Stimulated activated naive B cell treated with anti-CD40 and anti-IgM and Interleukin-4, amounts not matched to agents 10 μg/mL and 1 μg/mL and 100 μg/mL, for 72 hours (primary cell): ENCODE measurements at regions not wholly inside any gene's neighbourhood (a gene's known extent, or its start where the extent isn't known, plus 50 kb on each side); places are given as distances from the start of the nearest gene placed in this dataset.
"Not testable (repeated sequence)": the region's sequence is repeated elsewhere in the genome, so short reads cannot be mapped to it uniquely, and the experiment has no call there.

Source experiments
- ATAC-seq, 2 donors: fragments of 150-1000 bp; cut with Tn5 transposase; replicated peaks; 2 replicates each; pipeline ENCODE4 v1.10.0; 2021; ENCODE audit warnings: moderate library complexity in 1 of 2
- DNase-seq: peaks from one replicate; pipeline ENCODE4 v3.0.0; 2021
- H3K27ac Mint-ChIP-seq: one replicate; pipeline ENCODE4 v1.8.0; 2022; ENCODE audit warnings: mild to moderate bottlenecking, mixed read lengths
- H3K27me3 Mint-ChIP-seq, 2 donors: one replicate each; pipeline ENCODE4 v1.8.0; 2022; ENCODE audit warnings: mixed read lengths in 2 of 2
- H3K36me3 Mint-ChIP-seq, 2 donors: one replicate each; pipeline ENCODE4 v1.8.0; 2022; ENCODE audit warnings: mixed read lengths in 2 of 2, mild to moderate bottlenecking in 1 of 2
- H3K4me1 Mint-ChIP-seq, 2 donors: one replicate each; pipeline ENCODE4 v1.8.0; 2022; ENCODE audit warnings: mixed read lengths in 2 of 2, mild to moderate bottlenecking in 1 of 2
- H3K4me3 Mint-ChIP-seq, 2 donors: one replicate each; pipeline ENCODE4 v1.8.0; 2022; ENCODE audit warnings: mild to moderate bottlenecking in 2 of 2, mixed read lengths in 2 of 2, moderate library complexity in 1 of 2
- H3K9me3 Mint-ChIP-seq, 2 donors: one replicate each; pipeline ENCODE4 v1.8.0; 2022; ENCODE audit warnings: mixed read lengths in 2 of 2, mild to moderate bottlenecking in 1 of 2

DNA sequence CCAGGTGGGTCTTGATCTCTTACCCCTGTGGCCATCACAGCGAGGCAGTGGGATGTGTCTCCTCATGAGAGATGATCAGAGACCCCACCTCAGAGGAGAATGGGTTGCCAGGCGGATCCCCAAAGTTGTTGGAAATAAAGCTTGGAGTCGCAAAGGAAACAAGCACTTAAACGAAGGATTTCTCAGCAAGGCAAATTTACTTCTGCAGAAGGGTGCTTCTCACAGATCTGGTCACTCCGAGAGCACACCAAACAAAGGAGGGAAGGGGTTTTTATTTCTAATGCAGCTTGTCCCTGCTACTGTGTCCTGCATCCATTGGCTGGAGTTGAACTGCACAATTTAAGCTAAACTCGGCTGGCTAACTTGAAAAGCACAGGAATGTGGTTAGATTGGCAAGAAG, 466.6 kb upstream of the EYS start:
- Mint-ChIP-seq H3K4me3 (no peak overlapping the region), H3K9me3 (peaks cover 20 to 28% of the 10 kb centered on the region in 2 donors), H3K27ac (no peak overlapping the region), H3K36me3 (no peaks in the 10 kb centered on the region), H3K4me1 (no peaks in the 10 kb centered on the region), H3K27me3 (no peaks in the 10 kb centered on the region)
- ATAC-seq: no peak
- DNase-seq: no peak

DNA sequence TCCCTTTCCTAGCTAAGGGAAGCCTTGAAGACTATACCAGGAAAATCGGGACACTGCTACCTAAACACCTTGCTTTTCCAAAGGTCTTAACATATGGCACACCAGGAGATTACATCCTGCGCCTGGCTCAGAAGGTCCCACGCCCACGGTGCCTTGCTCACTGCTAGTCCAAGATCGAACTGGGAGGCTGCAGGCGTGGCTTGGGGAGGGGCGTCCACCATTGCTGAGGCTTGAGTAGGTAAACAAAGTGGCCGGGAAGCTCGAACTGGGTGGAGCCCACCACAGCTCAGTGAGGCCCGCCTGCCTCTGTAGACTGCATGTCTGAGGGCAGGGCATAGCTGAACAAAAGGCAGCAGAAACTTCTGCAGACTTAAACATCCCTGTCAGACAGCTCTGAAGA, 459.7 kb upstream of the EYS start:
- not testable (repeated sequence) for H3K4me1 Mint-ChIP-seq, H3K27me3 Mint-ChIP-seq, H3K36me3 Mint-ChIP-seq, ATAC-seq, H3K27ac Mint-ChIP-seq, H3K4me3 Mint-ChIP-seq, DNase-seq
- H3K9me3 Mint-ChIP-seq: peaks cover 29 to 35% of the 10 kb centered on the region in 2 donors

DNA sequence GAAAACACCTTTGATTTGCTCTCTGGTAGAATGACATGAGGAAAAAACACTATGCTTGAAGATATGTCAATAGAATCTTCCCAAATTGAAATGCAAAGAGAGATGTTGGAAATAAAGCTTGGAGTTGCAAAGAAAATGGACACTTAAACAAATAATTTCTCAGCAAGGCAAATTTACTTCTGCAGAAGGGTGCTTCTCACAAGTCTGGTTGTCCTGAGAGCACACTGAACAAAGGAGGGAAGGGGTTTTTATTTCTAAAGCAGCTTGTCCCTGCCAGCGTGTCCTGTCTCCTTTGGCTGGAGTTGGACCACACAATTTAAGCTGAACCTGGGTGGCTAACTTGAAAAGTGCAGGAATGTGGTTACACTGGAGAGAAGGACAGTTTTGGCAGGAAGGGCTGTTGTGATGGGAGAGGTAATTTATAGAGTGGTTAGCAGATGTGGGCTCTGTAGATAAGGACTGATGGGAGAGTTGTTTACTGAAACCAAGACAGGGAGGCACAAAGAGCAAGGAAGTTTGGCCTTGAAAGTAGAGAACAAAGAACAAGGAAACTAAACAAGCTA, 454.6 kb upstream of the EYS start:
- Mint-ChIP-seq H3K4me1 (no peaks in the 10 kb centered on the region), H3K36me3 (no peaks in the 10 kb centered on the region), H3K9me3 (peaks cover 25 to 26% of the 10 kb centered on the region in 2 donors), H3K4me3 (no peak overlapping the region), H3K27me3 (no peaks in the 10 kb centered on the region), H3K27ac (no peak overlapping the region)
- no peak for DNase-seq
- no peak for ATAC-seq

DNA sequence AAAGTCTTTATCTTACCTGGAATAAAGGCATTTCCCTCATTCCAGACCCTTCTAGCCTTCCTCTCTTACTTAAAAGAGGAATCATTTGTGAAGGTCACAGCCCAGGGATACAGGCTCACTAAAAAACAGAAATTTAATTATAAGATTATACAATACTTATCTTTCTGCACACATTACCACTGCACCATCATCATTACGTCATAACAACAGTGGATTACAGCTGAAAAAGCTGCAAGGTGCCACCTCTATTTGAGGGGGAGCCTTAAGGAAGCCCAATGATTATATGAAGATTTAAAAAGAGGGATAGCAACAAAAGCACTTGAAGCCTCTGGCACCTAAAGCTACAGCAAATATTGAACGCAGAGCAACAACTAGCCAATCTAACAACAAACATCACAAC, 452.9 kb upstream of the EYS start:
- Mint-ChIP-seq H3K4me1 (no peaks in the 10 kb centered on the region), H3K36me3 (no peaks in the 10 kb centered on the region), H3K9me3 (peaks cover 21 to 23% of the 10 kb centered on the region in 2 donors), H3K27ac (no peak overlapping the region), H3K27me3 (no peaks in the 10 kb centered on the region), H3K4me3 (no peak overlapping the region)
- ATAC-seq: no peak
- DNase-seq: no peak

DNA sequence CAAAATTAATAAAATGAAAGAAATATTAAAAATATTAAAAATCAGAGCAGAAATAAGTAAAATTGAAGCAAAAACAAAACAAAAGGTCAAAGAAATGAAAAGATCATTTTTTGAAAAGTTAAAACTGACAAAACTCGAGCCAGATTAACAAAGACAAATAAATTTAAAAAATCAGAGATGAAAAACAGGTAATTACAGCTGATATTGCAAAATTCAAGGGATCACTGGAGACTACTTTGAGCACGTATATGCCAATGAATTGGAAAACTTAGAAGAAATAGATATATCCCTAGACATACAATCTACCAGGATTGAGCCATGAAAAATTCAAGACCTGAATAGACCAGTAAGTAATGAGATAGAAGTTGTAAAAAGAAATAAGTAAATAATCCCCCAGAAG, 446.2 kb upstream of the EYS start:
- no peak overlapping the region for H3K27ac Mint-ChIP-seq
- no peaks in the 10 kb centered on the region for H3K4me1 Mint-ChIP-seq
- no peak for DNase-seq
- no peak overlapping the region for H3K4me3 Mint-ChIP-seq
- H3K9me3 Mint-ChIP-seq: peaks cover 0 to 4% of the 10 kb centered on the region in 2 donors
- ATAC-seq: no peak
- H3K36me3 Mint-ChIP-seq: no peaks in the 10 kb centered on the region
- no peaks in the 10 kb centered on the region for H3K27me3 Mint-ChIP-seq

DNA sequence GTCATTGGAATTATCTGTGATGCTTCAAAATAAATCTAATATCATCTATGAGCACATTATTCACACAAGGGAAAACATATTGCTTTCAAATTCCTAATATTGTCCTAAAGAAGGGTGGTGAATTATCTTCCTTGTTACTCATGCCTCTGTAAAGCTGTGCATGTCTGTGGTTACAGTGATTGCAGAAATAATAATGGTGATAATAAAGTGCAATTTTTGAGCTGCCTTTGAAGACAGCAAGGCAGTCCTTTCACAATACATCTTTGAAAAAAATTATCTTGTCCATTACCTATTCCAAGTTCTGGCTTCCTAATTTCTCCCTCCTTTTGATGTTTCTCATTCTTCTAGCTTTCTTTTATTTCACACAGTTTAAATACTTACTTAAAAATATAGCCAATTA, 442.1 kb upstream of the EYS start:
- H3K36me3 Mint-ChIP-seq: no peaks in the 10 kb centered on the region
- no peaks in the 10 kb centered on the region for H3K4me1 Mint-ChIP-seq
- DNase-seq (no peak), ATAC-seq (no peak)
- peaks cover 3 to 8% of the 10 kb centered on the region in 2 donors for H3K9me3 Mint-ChIP-seq
- no peak overlapping the region for H3K4me3 Mint-ChIP-seq
- no peak overlapping the region for H3K27ac Mint-ChIP-seq
- no peaks in the 10 kb centered on the region for H3K27me3 Mint-ChIP-seq

DNA sequence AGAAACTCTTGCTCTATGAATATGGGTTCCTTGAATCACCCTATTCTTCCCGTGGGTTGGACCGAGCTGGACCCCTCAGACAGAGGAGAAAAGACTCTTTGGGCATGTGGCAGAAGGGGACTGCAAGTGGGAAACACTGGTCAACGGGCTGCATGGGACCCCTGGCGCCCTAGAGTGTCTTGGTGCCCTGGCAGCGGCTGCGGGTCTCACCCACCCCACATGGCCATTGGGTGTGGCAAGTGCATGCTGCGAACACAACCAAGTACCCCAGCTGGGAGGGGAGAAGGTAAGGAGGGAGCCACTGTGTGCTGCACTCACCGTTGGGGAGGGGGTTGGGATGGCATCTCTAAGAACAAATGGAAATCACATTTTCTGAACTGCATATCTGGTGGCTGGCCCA, 438.8 kb upstream of the EYS start:
- Mint-ChIP-seq H3K27me3 (no peaks in the 10 kb centered on the region), H3K4me1 (no peaks in the 10 kb centered on the region), H3K4me3 (no peak overlapping the region), H3K27ac (no peak overlapping the region), H3K9me3 (peaks cover 3 to 11% of the 10 kb centered on the region in 2 donors), H3K36me3 (no peaks in the 10 kb centered on the region)
- DNase-seq (no peak), ATAC-seq (no peak)

DNA sequence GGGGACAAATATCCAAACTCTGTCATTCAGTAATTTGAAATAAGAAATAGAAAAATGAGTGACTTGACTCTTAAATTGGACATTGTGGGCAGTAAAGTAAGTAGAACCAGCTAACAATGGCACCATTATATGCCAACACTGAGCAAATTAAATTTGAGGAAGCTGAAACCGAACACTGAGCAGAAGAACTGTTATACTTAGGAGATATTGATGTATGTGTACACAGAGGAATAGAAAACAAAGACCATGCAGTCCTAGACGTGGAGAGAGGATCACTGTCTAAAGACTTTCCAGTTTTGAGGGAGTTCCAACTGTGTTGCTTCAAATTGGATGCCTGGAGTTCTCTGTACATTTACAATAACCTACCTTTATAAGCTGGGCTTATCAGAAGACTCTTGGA, 427.0 kb upstream of the EYS start:
- Mint-ChIP-seq H3K9me3 (peaks cover 7 to 11% of the 10 kb centered on the region in 2 donors), H3K4me1 (no peaks in the 10 kb centered on the region), H3K27ac (no peak overlapping the region), H3K4me3 (no peak overlapping the region), H3K27me3 (no peaks in the 10 kb centered on the region), H3K36me3 (no peaks in the 10 kb centered on the region)
- no peak for DNase-seq
- ATAC-seq: no peak

DNA sequence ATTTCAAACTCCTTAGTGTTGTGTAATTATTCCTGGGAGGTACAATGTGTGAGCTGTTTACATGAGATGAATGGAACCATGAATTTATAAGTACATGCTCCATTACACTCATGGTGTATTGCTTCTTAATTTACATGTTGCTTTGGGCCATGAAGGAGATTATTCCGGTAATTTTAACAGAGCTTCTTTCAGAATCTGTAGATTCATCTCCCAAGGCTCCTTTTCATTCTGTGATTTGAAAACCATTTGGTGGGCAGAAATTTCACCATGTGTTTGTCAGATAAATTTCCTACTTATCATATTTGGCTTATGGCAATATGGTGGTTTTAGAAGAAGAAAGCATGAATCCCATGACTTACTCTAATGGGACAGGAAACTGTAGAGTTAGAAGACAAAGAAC, 421.6 kb upstream of the EYS start:
- H3K4me3 Mint-ChIP-seq: no peak overlapping the region
- peaks cover 6 to 7% of the 10 kb centered on the region in 2 donors for H3K9me3 Mint-ChIP-seq
- no peak overlapping the region for H3K27ac Mint-ChIP-seq

DNA sequence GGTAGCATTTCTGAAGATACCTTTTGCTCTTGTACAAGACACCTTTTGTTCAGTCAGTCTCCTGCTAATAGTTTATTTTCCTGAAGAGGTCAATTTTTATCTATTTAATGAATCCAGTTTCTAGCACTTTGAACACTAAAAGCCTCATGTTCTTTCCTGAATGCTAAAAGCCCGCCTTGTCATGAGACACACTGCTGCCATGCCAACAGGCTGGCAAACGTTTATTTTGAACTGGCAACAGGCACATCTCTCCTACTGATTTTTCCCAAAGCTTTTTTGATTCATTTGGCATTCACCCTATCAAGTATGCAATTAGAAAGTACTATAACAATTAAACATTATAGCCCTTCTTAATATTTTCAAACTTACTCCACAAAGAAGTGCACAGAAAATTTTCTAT, 421.2 kb upstream of the EYS start:
- ATAC-seq (no peak), DNase-seq (no peak)
- Mint-ChIP-seq H3K27ac (no peak overlapping the region), H3K4me1 (no peaks in the 10 kb centered on the region), H3K36me3 (no peaks in the 10 kb centered on the region), H3K27me3 (no peaks in the 10 kb centered on the region), H3K9me3 (peaks cover 4 to 6% of the 10 kb centered on the region in 2 donors), H3K4me3 (no peak overlapping the region)

More for the DNA sequence above, 421.6 kb upstream of the EYS start:
- Mint-ChIP-seq H3K36me3 (no peaks in the 10 kb centered on the region), H3K4me1 (no peaks in the 10 kb centered on the region), H3K27me3 (no peaks in the 10 kb centered on the region)
- ATAC-seq (no peak), DNase-seq (no peak)

DNA sequence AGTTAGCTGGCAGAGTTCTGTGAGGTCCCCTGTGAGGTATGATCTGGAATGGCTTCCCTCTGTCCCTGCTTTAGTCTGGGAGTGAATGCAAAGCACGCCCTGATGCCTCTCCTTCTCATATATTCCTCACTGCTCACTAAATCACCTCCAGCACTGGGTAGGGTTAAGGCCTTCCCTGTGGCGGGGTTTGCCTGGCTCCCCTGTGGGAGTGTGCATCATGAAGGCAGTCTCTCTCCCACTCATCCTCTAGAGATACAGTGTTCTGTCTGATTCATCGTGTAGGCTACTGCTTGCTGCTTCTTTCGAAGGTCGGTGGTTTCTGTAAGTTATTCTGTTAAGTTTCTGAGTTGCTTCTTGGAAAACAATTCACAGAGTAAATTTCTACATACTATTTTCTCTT, 420.0 kb upstream of the EYS start:
- DNase-seq (no peak), ATAC-seq (no peak)
- peaks cover 4 to 8% of the 10 kb centered on the region in 2 donors for H3K9me3 Mint-ChIP-seq
- no peaks in the 10 kb centered on the region for H3K36me3 Mint-ChIP-seq
- H3K27ac Mint-ChIP-seq: no peak overlapping the region
- H3K27me3 Mint-ChIP-seq: no peaks in the 10 kb centered on the region
- no peak overlapping the region for H3K4me3 Mint-ChIP-seq
- no peaks in the 10 kb centered on the region for H3K4me1 Mint-ChIP-seq

DNA sequence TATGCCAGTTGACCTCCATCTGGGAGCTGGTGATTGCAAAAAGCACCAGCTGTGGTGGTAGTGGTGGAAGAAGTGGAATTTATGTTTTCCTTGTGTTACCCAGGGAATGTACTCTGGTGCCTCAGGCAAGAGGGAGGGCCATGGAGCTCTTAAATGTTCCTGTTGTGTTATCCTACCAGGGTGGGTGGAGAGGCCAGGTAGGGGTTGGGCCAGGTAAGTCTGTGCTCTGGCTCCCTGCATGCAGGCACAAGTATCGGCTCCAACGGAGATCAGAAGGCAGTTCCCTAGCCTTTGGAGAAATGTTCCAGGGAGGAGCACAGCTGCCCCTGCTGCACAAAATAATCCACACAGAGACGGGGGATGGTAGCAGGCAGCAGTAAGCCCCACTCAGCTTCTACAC, 419.3 kb upstream of the EYS start:
- no peaks in the 10 kb centered on the region for H3K36me3 Mint-ChIP-seq

DNA sequence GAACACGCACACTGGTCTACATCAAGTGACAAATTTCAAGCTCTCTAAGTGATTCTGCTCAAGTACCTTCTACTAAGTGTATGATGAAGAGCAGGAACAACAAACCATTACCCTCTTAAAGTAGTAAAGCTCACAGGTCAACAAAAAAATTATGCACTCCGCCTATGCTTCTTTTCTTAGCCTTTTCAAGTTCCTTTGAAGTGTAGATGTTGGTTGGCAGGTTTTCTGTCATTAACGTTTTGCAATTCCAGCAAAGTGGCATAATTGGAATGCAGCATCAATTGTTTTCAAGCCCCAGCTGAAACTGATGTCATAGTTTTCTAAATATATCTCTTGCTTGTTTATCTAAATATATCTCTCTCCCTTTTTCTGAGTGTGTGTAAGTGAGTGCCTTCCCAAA, 396.9 kb upstream of the EYS start:
- Mint-ChIP-seq H3K27me3 (no peaks in the 10 kb centered on the region), H3K4me1 (no peaks in the 10 kb centered on the region), H3K4me3 (no peak overlapping the region), H3K27ac (no peak overlapping the region), H3K36me3 (no peaks in the 10 kb centered on the region), H3K9me3 (peaks cover 15 to 18% of the 10 kb centered on the region in 2 donors)
- DNase-seq (no peak), ATAC-seq (no peak)

More for the DNA sequence above, 419.3 kb upstream of the EYS start:
- H3K27ac Mint-ChIP-seq: no peak overlapping the region
- DNase-seq (no peak), ATAC-seq (no peak)
- no peaks in the 10 kb centered on the region for H3K27me3 Mint-ChIP-seq
- H3K4me3 Mint-ChIP-seq: no peak overlapping the region
- no peaks in the 10 kb centered on the region for H3K4me1 Mint-ChIP-seq
- H3K9me3 Mint-ChIP-seq: peaks cover 4 to 8% of the 10 kb centered on the region in 2 donors

DNA sequence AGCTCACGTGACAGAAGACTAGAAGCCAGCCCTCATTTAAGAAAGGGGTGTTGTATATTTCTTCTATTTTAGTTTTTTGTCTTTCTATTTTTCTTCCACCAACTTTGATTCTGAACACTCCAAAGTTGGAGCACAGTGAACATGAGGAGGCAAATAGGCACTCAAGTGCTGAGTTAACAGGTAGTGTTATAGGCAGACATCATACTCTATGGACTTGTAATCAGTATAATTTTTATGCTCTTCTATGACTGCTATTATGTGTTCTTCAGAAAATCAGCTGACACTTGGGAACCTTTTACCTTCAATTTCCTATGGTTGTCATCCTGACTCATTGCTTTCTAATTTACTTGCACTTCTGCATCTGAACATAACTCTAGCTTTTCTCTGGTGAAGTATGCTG, 396.3 kb upstream of the EYS start:
- Mint-ChIP-seq H3K4me1 (no peaks in the 10 kb centered on the region), H3K4me3 (no peak overlapping the region), H3K27ac (no peak overlapping the region), H3K9me3 (peaks cover 14 to 16% of the 10 kb centered on the region in 2 donors), H3K36me3 (no peaks in the 10 kb centered on the region), H3K27me3 (no peaks in the 10 kb centered on the region)
- DNase-seq (no peak), ATAC-seq (no peak)

DNA sequence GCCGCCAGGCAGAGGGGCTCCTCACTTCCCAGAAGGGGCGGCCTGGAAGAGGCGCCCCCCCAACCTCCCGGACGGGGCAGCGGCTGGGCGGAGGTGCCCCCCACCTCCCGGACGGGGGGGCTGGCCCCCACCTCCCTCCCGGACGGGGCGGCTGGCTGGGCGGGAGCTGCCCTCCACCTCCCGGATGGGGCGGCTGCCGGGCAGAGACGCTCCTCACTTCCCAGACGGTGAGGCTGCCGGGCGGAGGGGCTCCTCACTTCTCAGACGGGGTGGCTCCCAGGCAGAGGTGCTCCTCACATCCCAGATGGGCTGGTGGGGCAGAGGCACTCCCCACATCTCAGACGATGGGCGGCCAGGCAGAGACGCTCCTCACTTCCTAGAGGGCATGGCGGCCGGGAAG, 389.7 kb upstream of the EYS start:
- H3K9me3 Mint-ChIP-seq: peaks cover 6 to 12% of the 10 kb centered on the region in 2 donors
- no peak for ATAC-seq
- H3K4me3 Mint-ChIP-seq: no peak overlapping the region
- no peaks in the 10 kb centered on the region for H3K36me3 Mint-ChIP-seq
- no peak for DNase-seq
- no peak overlapping the region for H3K27ac Mint-ChIP-seq
- no peaks in the 10 kb centered on the region for H3K4me1 Mint-ChIP-seq
- no peaks in the 10 kb centered on the region for H3K27me3 Mint-ChIP-seq

DNA sequence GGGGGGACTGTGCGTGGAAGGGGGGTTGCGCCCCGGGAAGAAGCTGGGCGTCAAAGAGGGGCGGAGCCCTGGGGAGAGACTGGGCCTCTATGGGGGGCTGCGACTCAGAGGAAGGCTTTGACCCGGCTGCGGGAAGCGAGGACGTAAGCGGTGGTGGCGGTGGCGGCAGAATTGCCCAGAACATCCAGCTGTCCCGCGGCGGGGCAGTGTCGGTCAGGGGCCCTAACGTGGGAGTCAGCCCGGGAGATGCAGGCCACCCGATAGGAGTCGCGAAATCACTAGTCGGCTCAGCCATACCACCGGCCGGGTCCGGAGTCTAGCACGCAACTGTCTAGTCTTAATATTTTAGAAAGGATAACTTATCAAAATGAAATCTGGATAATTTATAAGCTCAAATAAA, 387.6 kb upstream of the EYS start:
- Mint-ChIP-seq H3K27me3 (no peaks in the 10 kb centered on the region), H3K9me3 (peaks cover 3 to 9% of the 10 kb centered on the region in 2 donors), H3K4me3 (no peak overlapping the region), H3K27ac (no peak overlapping the region), H3K4me1 (no peaks in the 10 kb centered on the region), H3K36me3 (no peaks in the 10 kb centered on the region)
- DNase-seq: no peak
- no peak for ATAC-seq
